ENCODE measurements at regions not wholly inside any gene's neighbourhood (a gene's known extent, or its start where the extent isn't known, plus 50 kb on each side); places are given as distances from the start of the nearest gene placed in this dataset.

GRCh38 chr5:8685704-8686103 lies 816.8 kb downstream of the MTRR start:
- Histone ChIP-seq H3K27me3 (ENCODE audit: insufficient read depth, low read length) (no peaks in the 10 kb centered on the region), H3K36me3 (ENCODE audit: insufficient read depth, low read length) (no peaks in the 10 kb centered on the region)
- 97% methylated on average over 2 of the region's 2 CpGs for WGBS

GRCh38 chr5:8686707-8687106 lies 817.8 kb downstream of the MTRR start:
- H3K4me1 ChIP-seq (ENCODE audit: insufficient read depth, low read length), result peaks cover 6% of the 10 kb centered on the region; the same call in 1 of the 2 replicates
- no peak overlapping the region for H3K4me3 ChIP-seq (ENCODE audit: low read length)
- no peaks in the 10 kb centered on the region for H3K36me3 ChIP-seq (ENCODE audit: insufficient read depth, low read length)
- WGBS, result no CpG with 5 or more reads among the region's 2 CpGs
- no peaks in the 10 kb centered on the region for H3K27me3 ChIP-seq (ENCODE audit: insufficient read depth, low read length)
- no peaks in the 10 kb centered on the region for H3K9me3 ChIP-seq (ENCODE audit: insufficient read depth, low read depth, low read length)
- H3K9ac ChIP-seq (ENCODE audit: low read depth, low read length), result no peak overlapping the region
- H3K27ac ChIP-seq (ENCODE audit: low read depth, low read length), result no peak overlapping the region

More at GRCh38 chr5:8685704-8686103, 816.8 kb downstream of the MTRR start:
- H3K4me1 ChIP-seq (ENCODE audit: insufficient read depth, low read length), result peaks cover 6% of the 10 kb centered on the region; the same call in 1 of the 2 replicates
- H3K9ac ChIP-seq (ENCODE audit: low read depth, low read length), result no peak overlapping the region
- no peaks in the 10 kb centered on the region for H3K9me3 ChIP-seq (ENCODE audit: insufficient read depth, low read depth, low read length)
- H3K4me3 ChIP-seq (ENCODE audit: low read length), result no peak overlapping the region
- no peak overlapping the region for H3K27ac ChIP-seq (ENCODE audit: low read depth, low read length)

GRCh38 chr5:8689773-8690172 lies 820.8 kb downstream of the MTRR start:
- no peak overlapping the region for H3K4me3 ChIP-seq (ENCODE audit: low read length)
- H3K9me3 ChIP-seq (ENCODE audit: insufficient read depth, low read depth, low read length), result no peaks in the 10 kb centered on the region
- H3K36me3 ChIP-seq (ENCODE audit: insufficient read depth, low read length), result no peaks in the 10 kb centered on the region
- H3K27ac ChIP-seq (ENCODE audit: low read depth, low read length), result no peak overlapping the region
- H3K4me1 ChIP-seq (ENCODE audit: insufficient read depth, low read length), result peaks cover 6% of the 10 kb centered on the region; the same call in 1 of the 2 replicates
- no peak overlapping the region for H3K9ac ChIP-seq (ENCODE audit: low read depth, low read length)
- 47% methylated on average over 3 of the region's 3 CpGs for WGBS
- H3K27me3 ChIP-seq (ENCODE audit: insufficient read depth, low read length), result no peaks in the 10 kb centered on the region

- H3K27ac ChIP-seq (ENCODE audit: low read depth, low read length), result no peak overlapping the region
- H3K27me3 ChIP-seq (ENCODE audit: insufficient read depth, low read length), result no peaks in the 10 kb centered on the region
- no peaks in the 10 kb centered on the region for H3K36me3 ChIP-seq (ENCODE audit: insufficient read depth, low read length)
- WGBS, result 100% methylated on average over 2 of the region's 2 CpGs
- peaks cover 6% of the 10 kb centered on the region; the same call in 1 of the 2 replicates for H3K4me1 ChIP-seq (ENCODE audit: insufficient read depth, low read length)
- no peaks in the 10 kb centered on the region for H3K9me3 ChIP-seq (ENCODE audit: insufficient read depth, low read depth, low read length)
- no peak overlapping the region for H3K4me3 ChIP-seq (ENCODE audit: low read length)
- no peak overlapping the region for H3K9ac ChIP-seq (ENCODE audit: low read depth, low read length)
Observed at GRCh38 chr5:8691221-8691620, 822.3 kb downstream of the MTRR start.

- WGBS, result no CpG with 5 or more reads among the region's 1 CpG
Observed at GRCh38 chr5:8693341-8693844, 824.4 kb downstream of the MTRR start.

GRCh38 chr5:8694545-8694944 lies 825.6 kb downstream of the MTRR start:
- Histone ChIP-seq H3K27ac (ENCODE audit: low read depth, low read length) (no peak overlapping the region), H3K4me1 (ENCODE audit: insufficient read depth, low read length) (peaks cover 6% of the 10 kb centered on the region; the same call in 1 of the 2 replicates), H3K9ac (ENCODE audit: low read depth, low read length) (no peak overlapping the region), H3K9me3 (ENCODE audit: insufficient read depth, low read depth, low read length) (no peaks in the 10 kb centered on the region), H3K27me3 (ENCODE audit: insufficient read depth, low read length) (no peaks in the 10 kb centered on the region), H3K4me3 (ENCODE audit: low read length) (no peak overlapping the region), H3K36me3 (ENCODE audit: insufficient read depth, low read length) (no peaks in the 10 kb centered on the region)
- WGBS, result 97% methylated on average over 3 of the region's 3 CpGs

More at GRCh38 chr5:8693341-8693844, 824.4 kb downstream of the MTRR start:
- Histone ChIP-seq H3K9me3 (ENCODE audit: insufficient read depth, low read depth, low read length) (no peaks in the 10 kb centered on the region), H3K4me3 (ENCODE audit: low read length) (no peak overlapping the region), H3K27me3 (ENCODE audit: insufficient read depth, low read length) (no peaks in the 10 kb centered on the region), H3K4me1 (ENCODE audit: insufficient read depth, low read length) (peaks cover 6% of the 10 kb centered on the region; the same call in 1 of the 2 replicates), H3K9ac (ENCODE audit: low read depth, low read length) (no peak overlapping the region), H3K27ac (ENCODE audit: low read depth, low read length) (no peak overlapping the region), H3K36me3 (ENCODE audit: insufficient read depth, low read length) (no peaks in the 10 kb centered on the region)

GRCh38 chr5:8695902-8696845 lies 827.2 kb downstream of the MTRR start:
- no peak overlapping the region for H3K9ac ChIP-seq (ENCODE audit: low read depth, low read length)
- H3K36me3 ChIP-seq (ENCODE audit: insufficient read depth, low read length), result no peaks in the 10 kb centered on the region
- no peak overlapping the region for H3K27ac ChIP-seq (ENCODE audit: low read depth, low read length)
- WGBS, result 92% methylated on average over 10 of the region's 10 CpGs
- no peak overlapping the region for H3K4me3 ChIP-seq (ENCODE audit: low read length)
- H3K4me1 ChIP-seq (ENCODE audit: insufficient read depth, low read length), result no peaks in the 10 kb centered on the region
- no peaks in the 10 kb centered on the region for H3K27me3 ChIP-seq (ENCODE audit: insufficient read depth, low read length)
- no peaks in the 10 kb centered on the region for H3K9me3 ChIP-seq (ENCODE audit: insufficient read depth, low read depth, low read length)

GRCh38 chr5:8700222-8700621 lies 831.3 kb downstream of the MTRR start:
- H3K9me3 ChIP-seq (ENCODE audit: insufficient read depth, low read depth, low read length), result no peaks in the 10 kb centered on the region
- H3K4me1 ChIP-seq (ENCODE audit: insufficient read depth, low read length), result no peaks in the 10 kb centered on the region
- H3K27ac ChIP-seq (ENCODE audit: low read depth, low read length), result no peak overlapping the region
- H3K36me3 ChIP-seq (ENCODE audit: insufficient read depth, low read length), result no peaks in the 10 kb centered on the region
- WGBS, result 96% methylated on average over 5 of the region's 5 CpGs
- no peaks in the 10 kb centered on the region for H3K27me3 ChIP-seq (ENCODE audit: insufficient read depth, low read length)
- no peak overlapping the region for H3K9ac ChIP-seq (ENCODE audit: low read depth, low read length)
- H3K4me3 ChIP-seq (ENCODE audit: low read length), result no peak overlapping the region

GRCh38 chr5:8700671-8701070 lies 831.7 kb downstream of the MTRR start:
- H3K4me3 ChIP-seq (ENCODE audit: low read length), result no peak overlapping the region
- no peaks in the 10 kb centered on the region for H3K36me3 ChIP-seq (ENCODE audit: insufficient read depth, low read length)
- 89% methylated on average over 6 of the region's 7 CpGs for WGBS
- no peaks in the 10 kb centered on the region for H3K9me3 ChIP-seq (ENCODE audit: insufficient read depth, low read depth, low read length)
- no peak overlapping the region for H3K27ac ChIP-seq (ENCODE audit: low read depth, low read length)
- no peaks in the 10 kb centered on the region for H3K4me1 ChIP-seq (ENCODE audit: insufficient read depth, low read length)
- no peak overlapping the region for H3K9ac ChIP-seq (ENCODE audit: low read depth, low read length)
- H3K27me3 ChIP-seq (ENCODE audit: insufficient read depth, low read length), result no peaks in the 10 kb centered on the region

- H3K27me3 ChIP-seq (ENCODE audit: insufficient read depth, low read length), result no peaks in the 10 kb centered on the region
- no peak overlapping the region for H3K27ac ChIP-seq (ENCODE audit: low read depth, low read length)
- WGBS, result 93% methylated on average over 2 of the region's 2 CpGs
Observed at GRCh38 chr5:8701251-8701650, 832.3 kb downstream of the MTRR start.

GRCh38 chr5:8710426-8710930 lies 835.4 kb downstream of the SEMA5A start:
- WGBS, result 93% methylated on average over 3 of the region's 6 CpGs

More at GRCh38 chr5:8701251-8701650, 832.3 kb downstream of the MTRR start:
- Histone ChIP-seq H3K36me3 (ENCODE audit: insufficient read depth, low read length) (no peaks in the 10 kb centered on the region), H3K9ac (ENCODE audit: low read depth, low read length) (no peak overlapping the region), H3K9me3 (ENCODE audit: insufficient read depth, low read depth, low read length) (no peaks in the 10 kb centered on the region), H3K4me3 (ENCODE audit: low read length) (no peak overlapping the region), H3K4me1 (ENCODE audit: insufficient read depth, low read length) (no peaks in the 10 kb centered on the region)

More at GRCh38 chr5:8710426-8710930, 835.4 kb downstream of the SEMA5A start:
- Histone ChIP-seq H3K9ac (ENCODE audit: low read depth, low read length) (no peak overlapping the region), H3K9me3 (ENCODE audit: insufficient read depth, low read depth, low read length) (no peaks in the 10 kb centered on the region), H3K27ac (ENCODE audit: low read depth, low read length) (no peak overlapping the region), H3K4me3 (ENCODE audit: low read length) (no peak overlapping the region), H3K36me3 (ENCODE audit: insufficient read depth, low read length) (no peaks in the 10 kb centered on the region), H3K4me1 (ENCODE audit: insufficient read depth, low read length) (no peaks in the 10 kb centered on the region), H3K27me3 (ENCODE audit: insufficient read depth, low read length) (no peaks in the 10 kb centered on the region)

All from HUES64 (cell line).